CD4-positive, alpha-beta T cell treated with Interleukin-21 for 1 hour (primary cell): ENCODE measurements at regions not wholly inside any gene's neighbourhood (a gene's known extent, or its start where the extent isn't known, plus 50 kb on each side); places are given as distances from the start of the nearest gene placed in this dataset.
A peak's percentile ranks its signal among the peaks of the same experiment; 100 is the strongest.

Experiments
- DNase-seq: peaks from one replicate; pipeline ENCODE4 v3.0.0-alpha.2; 2020

- DNase-seq = no peak
Observed at GRCh38 chr4:128471576-128471975, 184.0 kb upstream of the PGRMC2 start.

GRCh38 chr4:128470492-128471053, 183.0 kb upstream of the PGRMC2 start:
- no peak for DNase-seq

- no peak for DNase-seq
Observed at GRCh38 chr4:128468123-128468989, 180.7 kb upstream of the PGRMC2 start.

GRCh38 chr4:128465523-128465922, 177.9 kb upstream of the PGRMC2 start:
- DNase-seq = no peak

- DNase-seq = no peak
Observed at GRCh38 chr4:128463006-128463405, 175.4 kb upstream of the PGRMC2 start.

GRCh38 chr4:128462103-128462783, 174.6 kb upstream of the PGRMC2 start:
- no peak for DNase-seq

GRCh38 chr4:128461291-128462102, 173.9 kb upstream of the PGRMC2 start:
- DNase-seq = no peak

- no peak for DNase-seq
Observed at GRCh38 chr4:128459547-128459946, 171.9 kb upstream of the PGRMC2 start.

- DNase-seq = no peak
Observed at GRCh38 chr4:128458816-128459215, 171.2 kb upstream of the PGRMC2 start.

- DNase-seq = no peak
Observed at GRCh38 chr4:128457726-128458125, 170.1 kb upstream of the PGRMC2 start.

- DNase-seq = no peak
Observed at GRCh38 chr4:128456171-128456570, 168.6 kb upstream of the PGRMC2 start.

- DNase-seq = no peak
Observed at GRCh38 chr4:128455480-128455879, 167.9 kb upstream of the PGRMC2 start.

GRCh38 chr4:128454881-128455280, 167.3 kb upstream of the PGRMC2 start:
- DNase-seq = no peak

- peak; percentile 56 for DNase-seq
Observed at GRCh38 chr4:128454281-128454871, 166.8 kb upstream of the PGRMC2 start.

GRCh38 chr4:128452415-128452814, 164.8 kb upstream of the PGRMC2 start:
- DNase-seq = no peak

- DNase-seq = no peak
Observed at GRCh38 chr4:128451270-128451905, 163.8 kb upstream of the PGRMC2 start.

GRCh38 chr4:128450326-128451120, 162.9 kb upstream of the PGRMC2 start:
- no peak for DNase-seq

- DNase-seq = no peak
Observed at GRCh38 chr4:128449251-128449650, 161.6 kb upstream of the PGRMC2 start.

- DNase-seq = no peak
Observed at GRCh38 chr4:128444544-128445302, 157.1 kb upstream of the PGRMC2 start.

GRCh38 chr4:128440923-128441322, 153.3 kb upstream of the PGRMC2 start:
- no peak for DNase-seq
